HCT116 (cell line): ENCODE measurements at regions not wholly inside any gene's neighbourhood (a gene's known extent, or its start where the extent isn't known, plus 50 kb on each side); places are given as distances from the start of the nearest gene placed in this dataset.

Experiments
- CTCF ChIP-seq, 3 experiments: fragments of 200-600 bp in 1 of 3; sonication (generic) in 1 of 3; IDR thresholded peaks in 2 of 3; conservative IDR thresholded peaks in 1 of 3; 2 replicates each; pipeline ENCODE4 v1.5.1; 2012 to 2017; ENCODE audit warnings: low read depth in 2 of 3, low read length in 2 of 3, antibody characterized with exemption in 1 of 3, borderline replicate concordance in 1 of 3, control low read depth in 1 of 3, mild to moderate bottlenecking in 1 of 3, mixed read lengths in 1 of 3, mixed run types in 1 of 3, moderate library complexity in 1 of 3; ENCODE audit not compliant: insufficient read depth in 1 of 3
- EZH2 ChIP-seq: fragments of 200-600 bp; sonication (generic); IDR thresholded peaks from 2 replicates; pipeline ENCODE4 v1.6.1; 2017; ENCODE audit warnings: antibody characterized with exemption, mixed run types
- EZH2phosphoT487 ChIP-seq: fragments of 200-600 bp; IDR thresholded peaks from 2 replicates; pipeline ENCODE4 v1.6.1; 2018; ENCODE audit warnings: antibody characterized with exemption, borderline replicate concordance
- POLR2A ChIP-seq: IDR thresholded peaks from 2 replicates; pipeline ENCODE4 v1.7.0; 2011; ENCODE audit warnings: borderline replicate concordance; ENCODE audit not compliant: insufficient read depth, insufficient read length; ENCODE audit errors: extremely low read depth
- RAD21 ChIP-seq: IDR thresholded peaks from 2 replicates; pipeline ENCODE4 v1.6.1; 2012; ENCODE audit warnings: low read depth, mild to moderate bottlenecking
- SP1 ChIP-seq: IDR thresholded peaks from 2 replicates; pipeline ENCODE4 v1.6.1; 2012; ENCODE audit warnings: low read depth
- SRF ChIP-seq: IDR thresholded peaks from 2 replicates; pipeline ENCODE4 v1.6.1; 2012; ENCODE audit warnings: low read depth
- TCF7L2 ChIP-seq: IDR thresholded peaks from 2 replicates; pipeline ENCODE4 v1.7.0; 2011; ENCODE audit warnings: borderline replicate concordance, inconsistent platforms; ENCODE audit not compliant: insufficient read depth, insufficient read length; ENCODE audit errors: extremely low read depth
- ZNF274 ChIP-seq: fragments of 200-500 bp; sonication (Bioruptor generic); IDR thresholded peaks from 2 replicates; pipeline ENCODE4 v1.6.1; 2014; ENCODE audit warnings: mild to moderate bottlenecking, low read depth, low read length, inconsistent platforms

GRCh38 chr15:96972201-96972600 is 641.7 kb downstream of the NR2F2 start:
- no peak for TF ChIP-seq POLR2A
- no peak for TF ChIP-seq CTCF (IDR thresholded peaks at IDR 0.05 in 2 of 3, conservative IDR thresholded peaks at IDR 0.05 in 1 of 3; ENCODE audit: borderline replicate concordance in 1 of 3, insufficient read depth in 1 of 3, low read depth in 2 of 3, low read length in 2 of 3)
- TF ChIP-seq TCF7L2 = no peak
- no peak for TF ChIP-seq RAD21
- no peak for TF ChIP-seq SRF
- no peak for TF ChIP-seq EZH2phosphoT487
- no peak for TF ChIP-seq EZH2
- no peak for TF ChIP-seq ZNF274
- no peak for TF ChIP-seq SP1
